ENCODE measurements at regions not wholly inside any gene's neighbourhood (a gene's known extent, or its start where the extent isn't known, plus 50 kb on each side); places are given as distances from the start of the nearest gene placed in this dataset.

- Histone ChIP-seq H3K27ac (ENCODE audit: low read depth in 1 of 2, low read length in 2 of 2) (no peak overlapping the region), H3K4me1 (ENCODE audit: control insufficient read depth in 4 of 4, insufficient read depth in 4 of 4, low read length in 3 of 4) (no peaks in the 10 kb centered on the region), H3K36me3 (ENCODE audit: control insufficient read depth in 4 of 4, insufficient read depth in 3 of 4, low read depth in 1 of 4, low read length in 3 of 4) (no peaks in the 10 kb centered on the region), H3K4me3 (ENCODE audit: low read depth in 1 of 3, low read length in 3 of 3) (no peak overlapping the region), H3K9me3 (ENCODE audit: control insufficient read depth in 4 of 4, low read length in 3 of 4) (no peaks in the 10 kb centered on the region), H3K27me3 (ENCODE audit: control insufficient read depth in 4 of 4, insufficient read depth in 4 of 4, low read length in 3 of 4) (no peaks in the 10 kb centered on the region), H3K9ac (ENCODE audit: low read depth in 1 of 2, low read length in 2 of 2) (no peak overlapping the region)
- WGBS, result 69% methylated on average over 1 of the region's 1 CpG
- no peak for DNase-seq (ENCODE audit: low spot score)
- TF ChIP-seq TAF1 (conservative IDR thresholded peaks at IDR 0.05), result no peak
- no peak for TF ChIP-seq FOXA2 (IDR thresholded peaks at IDR 0.05)
- TF ChIP-seq FOXA1 (IDR thresholded peaks at IDR 0.05), result no peak
- no peak for TF ChIP-seq YY1 (IDR thresholded peaks at IDR 0.05)
- no peak for TF ChIP-seq SP1 (IDR thresholded peaks at IDR 0.05)
- TF ChIP-seq HNF4A (conservative IDR thresholded peaks at IDR 0.05), result no peak
- TF ChIP-seq, protein P1, sequence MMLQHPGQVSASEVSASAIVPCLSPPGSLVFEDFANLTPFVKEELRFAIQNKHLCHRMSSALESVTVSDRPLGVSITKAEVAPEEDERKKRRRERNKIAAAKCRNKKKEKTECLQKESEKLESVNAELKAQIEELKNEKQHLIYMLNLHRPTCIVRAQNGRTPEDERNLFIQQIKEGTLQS (IDR thresholded peaks at IDR 0.05), result no peak
- no peak for TF ChIP-seq REST (IDR thresholded peaks at IDR 0.05)
- TF ChIP-seq, protein P2, sequence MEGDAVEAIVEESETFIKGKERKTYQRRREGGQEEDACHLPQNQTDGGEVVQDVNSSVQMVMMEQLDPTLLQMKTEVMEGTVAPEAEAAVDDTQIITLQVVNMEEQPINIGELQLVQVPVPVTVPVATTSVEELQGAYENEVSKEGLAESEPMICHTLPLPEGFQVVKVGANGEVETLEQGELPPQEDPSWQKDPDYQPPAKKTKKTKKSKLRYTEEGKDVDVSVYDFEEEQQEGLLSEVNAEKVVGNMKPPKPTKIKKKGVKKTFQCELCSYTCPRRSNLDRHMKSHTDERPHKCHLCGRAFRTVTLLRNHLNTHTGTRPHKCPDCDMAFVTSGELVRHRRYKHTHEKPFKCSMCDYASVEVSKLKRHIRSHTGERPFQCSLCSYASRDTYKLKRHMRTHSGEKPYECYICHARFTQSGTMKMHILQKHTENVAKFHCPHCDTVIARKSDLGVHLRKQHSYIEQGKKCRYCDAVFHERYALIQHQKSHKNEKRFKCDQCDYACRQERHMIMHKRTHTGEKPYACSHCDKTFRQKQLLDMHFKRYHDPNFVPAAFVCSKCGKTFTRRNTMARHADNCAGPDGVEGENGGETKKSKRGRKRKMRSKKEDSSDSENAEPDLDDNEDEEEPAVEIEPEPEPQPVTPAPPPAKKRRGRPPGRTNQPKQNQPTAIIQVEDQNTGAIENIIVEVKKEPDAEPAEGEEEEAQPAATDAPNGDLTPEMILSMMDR (IDR thresholded peaks at IDR 0.05; ENCODE audit: low read depth, low read length, missing input control), result no peak
- TF ChIP-seq RXRA (IDR thresholded peaks at IDR 0.05), result no peak
- TF ChIP-seq GABPA (IDR thresholded peaks at IDR 0.05 in 1 of 2, conservative IDR thresholded peaks at IDR 0.05 in 1 of 2), result no peak
- TF ChIP-seq HNF4G (IDR thresholded peaks at IDR 0.05), result no peak
- no peak for TF ChIP-seq RAD21 (IDR thresholded peaks at IDR 0.05)
- TF ChIP-seq, protein P3, sequence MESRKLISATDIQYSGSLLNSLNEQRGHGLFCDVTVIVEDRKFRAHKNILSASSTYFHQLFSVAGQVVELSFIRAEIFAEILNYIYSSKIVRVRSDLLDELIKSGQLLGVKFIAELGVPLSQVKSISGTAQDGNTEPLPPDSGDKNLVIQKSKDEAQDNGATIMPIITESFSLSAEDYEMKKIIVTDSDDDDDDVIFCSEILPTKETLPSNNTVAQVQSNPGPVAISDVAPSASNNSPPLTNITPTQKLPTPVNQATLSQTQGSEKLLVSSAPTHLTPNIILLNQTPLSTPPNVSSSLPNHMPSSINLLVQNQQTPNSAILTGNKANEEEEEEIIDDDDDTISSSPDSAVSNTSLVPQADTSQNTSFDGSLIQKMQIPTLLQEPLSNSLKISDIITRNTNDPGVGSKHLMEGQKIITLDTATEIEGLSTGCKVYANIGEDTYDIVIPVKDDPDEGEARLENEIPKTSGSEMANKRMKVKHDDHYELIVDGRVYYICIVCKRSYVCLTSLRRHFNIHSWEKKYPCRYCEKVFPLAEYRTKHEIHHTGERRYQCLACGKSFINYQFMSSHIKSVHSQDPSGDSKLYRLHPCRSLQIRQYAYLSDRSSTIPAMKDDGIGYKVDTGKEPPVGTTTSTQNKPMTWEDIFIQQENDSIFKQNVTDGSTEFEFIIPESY (IDR thresholded peaks at IDR 0.05), result no peak
- TF ChIP-seq, protein P4, sequence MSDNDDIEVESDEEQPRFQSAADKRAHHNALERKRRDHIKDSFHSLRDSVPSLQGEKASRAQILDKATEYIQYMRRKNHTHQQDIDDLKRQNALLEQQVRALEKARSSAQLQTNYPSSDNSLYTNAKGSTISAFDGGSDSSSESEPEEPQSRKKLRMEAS (IDR thresholded peaks at IDR 0.05), result no peak
- no peak for TF ChIP-seq NR2F2 (IDR thresholded peaks at IDR 0.05)
These were observed 864.2 kb downstream of the FAM181B start for GRCh38 chr11:81869351-81870065.

Measured in liver (tissue), 8 donors.